ENCODE measurements at regions not wholly inside any gene's neighbourhood (a gene's known extent, or its start where the extent isn't known, plus 50 kb on each side); places are given as distances from the start of the nearest gene placed in this dataset.

DNA sequence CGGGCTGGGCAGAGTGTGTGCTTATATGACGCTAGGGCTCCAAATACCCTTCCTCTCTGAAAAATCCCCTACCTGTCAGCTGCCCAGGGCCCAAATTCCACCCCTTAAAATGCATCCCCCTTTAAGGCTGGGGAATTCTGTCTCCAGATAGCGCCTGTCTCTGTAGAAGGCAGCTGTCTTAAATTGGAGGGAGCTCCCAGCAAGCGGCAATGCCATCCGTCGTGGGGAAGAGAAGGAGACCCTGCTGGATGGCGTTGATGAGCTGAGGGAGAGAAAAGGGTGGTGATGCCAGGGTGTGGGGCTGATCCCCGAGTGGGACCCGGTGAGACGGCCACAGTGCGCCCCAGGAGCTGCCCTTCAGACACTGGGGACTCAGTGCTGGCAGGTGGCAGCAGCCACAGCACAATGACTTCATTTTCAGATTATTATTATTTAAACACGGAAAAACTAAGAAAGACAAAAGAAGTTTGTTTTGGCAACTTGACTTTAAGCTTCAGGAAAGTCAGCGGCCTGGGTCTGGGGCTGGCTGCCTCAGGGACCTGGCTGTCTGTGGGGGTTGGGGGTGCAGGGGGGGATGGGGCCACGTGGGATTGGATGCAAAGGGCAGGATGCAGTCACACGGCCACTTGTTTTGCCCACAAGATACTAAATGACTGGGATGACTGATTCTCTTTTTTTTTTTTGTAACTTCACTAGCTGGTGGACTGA lies 152.8 kb downstream of the TFCP2L1 start:
- no peak for DNase-seq
- TF ChIP-seq, protein P1, sequence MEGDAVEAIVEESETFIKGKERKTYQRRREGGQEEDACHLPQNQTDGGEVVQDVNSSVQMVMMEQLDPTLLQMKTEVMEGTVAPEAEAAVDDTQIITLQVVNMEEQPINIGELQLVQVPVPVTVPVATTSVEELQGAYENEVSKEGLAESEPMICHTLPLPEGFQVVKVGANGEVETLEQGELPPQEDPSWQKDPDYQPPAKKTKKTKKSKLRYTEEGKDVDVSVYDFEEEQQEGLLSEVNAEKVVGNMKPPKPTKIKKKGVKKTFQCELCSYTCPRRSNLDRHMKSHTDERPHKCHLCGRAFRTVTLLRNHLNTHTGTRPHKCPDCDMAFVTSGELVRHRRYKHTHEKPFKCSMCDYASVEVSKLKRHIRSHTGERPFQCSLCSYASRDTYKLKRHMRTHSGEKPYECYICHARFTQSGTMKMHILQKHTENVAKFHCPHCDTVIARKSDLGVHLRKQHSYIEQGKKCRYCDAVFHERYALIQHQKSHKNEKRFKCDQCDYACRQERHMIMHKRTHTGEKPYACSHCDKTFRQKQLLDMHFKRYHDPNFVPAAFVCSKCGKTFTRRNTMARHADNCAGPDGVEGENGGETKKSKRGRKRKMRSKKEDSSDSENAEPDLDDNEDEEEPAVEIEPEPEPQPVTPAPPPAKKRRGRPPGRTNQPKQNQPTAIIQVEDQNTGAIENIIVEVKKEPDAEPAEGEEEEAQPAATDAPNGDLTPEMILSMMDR (IDR thresholded peaks at IDR 0.05; ENCODE audit: partially characterized antibody, unreplicated experiment) = no peak
- no peaks in the 10 kb centered on the region for H3K36me3 Mint-ChIP-seq (ENCODE audit: unreplicated experiment)
- H3K27me3 Mint-ChIP-seq (ENCODE audit: unreplicated experiment) = peaks cover 8% of the 10 kb centered on the region
- peaks cover 3% of the 10 kb centered on the region for H3K9me3 Mint-ChIP-seq (ENCODE audit: unreplicated experiment)
- no peak overlapping the region for H3K27ac Mint-ChIP-seq (ENCODE audit: unreplicated experiment)
- H3K4me3 Mint-ChIP-seq (ENCODE audit: unreplicated experiment) = no peak overlapping the region
- peaks cover 20% of the 10 kb centered on the region for H3K4me1 Mint-ChIP-seq (ENCODE audit: low read depth, unreplicated experiment)

DNA sequence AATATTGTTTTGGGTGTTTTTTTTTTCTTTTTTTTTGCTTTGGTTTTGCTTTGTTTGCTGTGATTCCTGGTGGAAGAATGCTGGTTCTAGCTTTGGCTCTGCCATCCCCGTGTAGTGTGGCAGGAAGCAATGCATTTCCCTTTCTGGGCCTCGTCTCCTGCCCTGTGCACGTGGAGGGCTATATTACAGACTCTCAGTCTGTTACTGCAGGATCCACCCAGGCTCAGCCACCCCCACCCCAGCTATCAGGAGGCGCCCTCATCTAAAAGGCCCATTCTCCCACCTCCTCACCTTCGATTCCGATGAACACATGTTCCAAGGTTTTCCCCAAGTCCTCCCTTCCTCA lies 152.3 kb downstream of the TFCP2L1 start:
- Mint-ChIP-seq H3K4me1 (ENCODE audit: low read depth, unreplicated experiment) (peaks cover 17% of the 10 kb centered on the region), H3K27me3 (ENCODE audit: unreplicated experiment) (peaks cover 8% of the 10 kb centered on the region), H3K36me3 (ENCODE audit: unreplicated experiment) (no peaks in the 10 kb centered on the region), H3K27ac (ENCODE audit: unreplicated experiment) (peak overlapping the region; percentile 17), H3K9me3 (ENCODE audit: unreplicated experiment) (peaks cover 3% of the 10 kb centered on the region), H3K4me3 (ENCODE audit: unreplicated experiment) (no peak overlapping the region)
- TF ChIP-seq, protein P1 (IDR thresholded peaks at IDR 0.05; ENCODE audit: partially characterized antibody, unreplicated experiment) = no peak
- no peak for DNase-seq

DNA sequence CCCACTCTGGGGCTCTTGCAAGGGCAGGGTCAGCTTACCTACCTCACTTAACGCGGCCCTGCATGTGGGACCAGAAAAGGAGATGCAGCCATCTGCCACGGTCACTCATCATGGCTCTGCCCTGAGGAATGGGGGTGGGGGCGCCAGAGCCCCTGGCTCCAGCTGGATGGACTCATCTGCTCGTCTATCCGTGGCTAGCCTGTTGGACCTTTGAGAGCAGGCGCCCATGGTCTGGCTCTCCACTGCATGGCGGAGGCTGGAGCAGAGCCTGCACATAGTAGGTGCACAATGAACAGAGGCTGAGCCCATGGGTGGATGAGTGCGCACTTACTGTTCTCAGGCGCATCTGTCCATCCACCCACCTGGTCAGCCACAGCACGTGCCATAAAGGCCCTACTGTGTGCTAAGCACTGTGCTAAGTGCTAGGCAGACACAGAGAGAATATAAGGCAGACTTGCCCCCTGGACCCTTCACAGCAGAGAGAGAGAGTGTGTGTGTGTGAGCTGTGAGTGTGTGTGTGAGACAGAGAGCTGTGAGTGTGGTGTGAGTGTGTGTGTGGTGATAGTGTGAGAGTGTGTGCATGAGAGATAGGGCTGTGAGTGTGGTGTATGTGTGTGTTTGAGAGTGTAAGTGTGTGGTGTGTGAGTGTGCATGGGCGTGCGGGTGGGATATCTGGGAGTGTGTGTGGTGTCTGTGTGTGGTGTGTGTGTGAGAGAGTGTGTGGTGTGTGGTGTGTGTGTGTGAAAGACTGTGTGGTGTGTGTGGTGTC lies 151.3 kb downstream of the TFCP2L1 start:
- Mint-ChIP-seq H3K4me1 (ENCODE audit: low read depth, unreplicated experiment) (peaks cover 17% of the 10 kb centered on the region), H3K36me3 (ENCODE audit: unreplicated experiment) (no peaks in the 10 kb centered on the region), H3K4me3 (ENCODE audit: unreplicated experiment) (no peak overlapping the region), H3K27ac (ENCODE audit: unreplicated experiment) (no peak overlapping the region), H3K9me3 (ENCODE audit: unreplicated experiment) (peaks cover 3% of the 10 kb centered on the region), H3K27me3 (ENCODE audit: unreplicated experiment) (peaks cover 8% of the 10 kb centered on the region)
- TF ChIP-seq, protein P1 (IDR thresholded peaks at IDR 0.05; ENCODE audit: partially characterized antibody, unreplicated experiment) = no peak
- DNase-seq = no peak

DNA sequence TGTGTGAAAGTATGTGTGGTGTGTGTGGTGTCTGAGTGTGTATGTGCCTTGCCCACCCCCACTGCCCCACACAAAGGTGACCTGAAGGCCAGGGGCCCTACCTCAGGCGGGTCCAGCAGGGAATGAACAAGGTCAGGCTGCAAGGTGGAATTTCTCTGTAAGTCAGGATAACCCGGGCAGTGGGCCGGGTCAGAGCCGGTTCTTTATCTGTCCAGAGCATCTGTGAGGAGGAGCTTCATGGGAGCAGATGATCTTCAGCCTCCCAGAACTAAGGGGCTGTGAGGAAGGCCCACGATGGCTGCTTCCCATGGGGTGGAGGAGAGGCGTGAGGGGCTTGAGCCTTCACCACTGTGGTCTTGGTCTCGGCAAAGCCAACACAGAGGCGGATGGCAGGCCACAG lies 150.3 kb downstream of the TFCP2L1 start:
- TF ChIP-seq, protein P1 (IDR thresholded peaks at IDR 0.05; ENCODE audit: partially characterized antibody, unreplicated experiment) = no peak
- peaks cover 3% of the 10 kb centered on the region for H3K9me3 Mint-ChIP-seq (ENCODE audit: unreplicated experiment)
- H3K4me1 Mint-ChIP-seq (ENCODE audit: low read depth, unreplicated experiment) = peaks cover 17% of the 10 kb centered on the region
- H3K27me3 Mint-ChIP-seq (ENCODE audit: unreplicated experiment) = peaks cover 8% of the 10 kb centered on the region
- H3K27ac Mint-ChIP-seq (ENCODE audit: unreplicated experiment) = no peak overlapping the region
- no peak for DNase-seq
- H3K4me3 Mint-ChIP-seq (ENCODE audit: unreplicated experiment) = no peak overlapping the region
- H3K36me3 Mint-ChIP-seq (ENCODE audit: unreplicated experiment) = no peaks in the 10 kb centered on the region
